ENCODE measurements at regions not wholly inside any gene's neighbourhood (a gene's known extent, or its start where the extent isn't known, plus 50 kb on each side); places are given as distances from the start of the nearest gene placed in this dataset.

GRCh38 chr2:123495241-123495640, 529.8 kb upstream of the CNTNAP5 start:
- H2BK120ac ChIP-seq (ENCODE audit: low read depth, low read length) = no peak overlapping the region
- H3K9me3 ChIP-seq (ENCODE audit: control insufficient read depth, low read length) = peaks cover 6% of the 10 kb centered on the region
- no peak overlapping the region for H2BK5ac ChIP-seq (ENCODE audit: low read depth, low read length, poor library complexity, severe bottlenecking)
- no peak overlapping the region for H3K14ac ChIP-seq (ENCODE audit: low read length in 2 of 2)
- no peak overlapping the region for H3K27ac ChIP-seq (ENCODE audit: low read length, poor library complexity, severe bottlenecking)
- H4K8ac ChIP-seq (ENCODE audit: low read length) = no peak overlapping the region
- no peak for DNase-seq
- no peaks in the 10 kb centered on the region for H3K36me3 ChIP-seq (ENCODE audit: control insufficient read depth in 1 of 2, insufficient read depth in 2 of 2, low read depth in 1 of 2, low read length in 2 of 2)
- H3K79me1 ChIP-seq (replicated peaks; ENCODE audit: low read length, poor library complexity, severe bottlenecking) = no peaks in the 10 kb centered on the region
- H2AK5ac ChIP-seq (ENCODE audit: low read length, severe bottlenecking) = no peak overlapping the region
- WGBS = 93% methylated on average over 3 of the region's 3 CpGs
- no peak overlapping the region for H2BK12ac ChIP-seq (ENCODE audit: low read length in 2 of 2)
- no peak overlapping the region for H3K4me3 ChIP-seq (ENCODE audit: insufficient read depth in 1 of 2, low read depth in 1 of 2, low read length in 2 of 2)
- no peak overlapping the region for H3K4ac ChIP-seq (ENCODE audit: low read depth in 1 of 2, low read length in 2 of 2)
- no peak overlapping the region for H3K18ac ChIP-seq (ENCODE audit: low read depth in 1 of 2, low read length in 2 of 2)
- H3K27me3 ChIP-seq (ENCODE audit: control insufficient read depth in 1 of 2, insufficient read depth in 1 of 2, low read length in 2 of 2) = no peaks in the 10 kb centered on the region
- no peak overlapping the region for H3K9ac ChIP-seq (ENCODE audit: low read length)
- no peak overlapping the region for H3K4me2 ChIP-seq (ENCODE audit: low read length, poor library complexity, severe bottlenecking)
- no peaks in the 10 kb centered on the region for H3K4me1 ChIP-seq (ENCODE audit: control insufficient read depth, insufficient read depth, low read depth, low read length)
- no peak overlapping the region for H3K23ac ChIP-seq (ENCODE audit: low read length in 2 of 2)
- H2BK15ac ChIP-seq (ENCODE audit: low read depth, poor library complexity, severe bottlenecking) = no peak overlapping the region
- H4K91ac ChIP-seq (ENCODE audit: low read length) = no peak overlapping the region
- no peak overlapping the region for H2AFZ ChIP-seq (ENCODE audit: low read depth, low read length)

GRCh38 chr2:123500346-123500745, 524.7 kb upstream of the CNTNAP5 start:
- Histone ChIP-seq H3K27ac (ENCODE audit: low read length, poor library complexity, severe bottlenecking) (no peak overlapping the region), H2AFZ (ENCODE audit: low read depth, low read length) (no peak overlapping the region), H3K23ac (ENCODE audit: low read length in 2 of 2) (no peak overlapping the region), H2BK15ac (ENCODE audit: low read depth, poor library complexity, severe bottlenecking) (no peak overlapping the region), H3K4me1 (ENCODE audit: control insufficient read depth, insufficient read depth, low read depth, low read length) (no peaks in the 10 kb centered on the region), H2BK12ac (ENCODE audit: low read length in 2 of 2) (no peak overlapping the region), H3K4me3 (ENCODE audit: insufficient read depth in 1 of 2, low read depth in 1 of 2, low read length in 2 of 2) (no peak overlapping the region), H3K79me1 (replicated peaks; ENCODE audit: low read length, poor library complexity, severe bottlenecking) (no peaks in the 10 kb centered on the region), H3K4me2 (ENCODE audit: low read length, poor library complexity, severe bottlenecking) (no peak overlapping the region), H3K14ac (ENCODE audit: low read length in 2 of 2) (no peak overlapping the region), H4K8ac (ENCODE audit: low read length) (no peak overlapping the region), H2AK5ac (ENCODE audit: low read length, severe bottlenecking) (no peak overlapping the region), H3K27me3 (ENCODE audit: control insufficient read depth in 1 of 2, insufficient read depth in 1 of 2, low read length in 2 of 2) (no peaks in the 10 kb centered on the region), H3K9me3 (ENCODE audit: control insufficient read depth, low read length) (no peaks in the 10 kb centered on the region), H4K91ac (ENCODE audit: low read length) (no peak overlapping the region), H3K18ac (ENCODE audit: low read depth in 1 of 2, low read length in 2 of 2) (no peak overlapping the region), H3K36me3 (ENCODE audit: control insufficient read depth in 1 of 2, insufficient read depth in 2 of 2, low read depth in 1 of 2, low read length in 2 of 2) (no peaks in the 10 kb centered on the region), H2BK5ac (ENCODE audit: low read depth, low read length, poor library complexity, severe bottlenecking) (no peak overlapping the region), H3K9ac (ENCODE audit: low read length) (no peak overlapping the region), H3K4ac (ENCODE audit: low read depth in 1 of 2, low read length in 2 of 2) (no peak overlapping the region), H2BK120ac (ENCODE audit: low read depth, low read length) (no peak overlapping the region)
- DNase-seq = peak; percentile 45
- 21% methylated on average over 1 of the region's 1 CpG for WGBS

- Histone ChIP-seq H2AFZ (ENCODE audit: low read depth, low read length) (no peak overlapping the region), H4K8ac (ENCODE audit: low read length) (no peak overlapping the region), H3K23ac (ENCODE audit: low read length in 2 of 2) (no peak overlapping the region), H3K9me3 (ENCODE audit: control insufficient read depth, low read length) (no peaks in the 10 kb centered on the region), H3K4me3 (ENCODE audit: insufficient read depth in 1 of 2, low read depth in 1 of 2, low read length in 2 of 2) (no peak overlapping the region), H3K18ac (ENCODE audit: low read depth in 1 of 2, low read length in 2 of 2) (no peak overlapping the region), H3K79me1 (replicated peaks; ENCODE audit: low read length, poor library complexity, severe bottlenecking) (no peaks in the 10 kb centered on the region), H2AK5ac (ENCODE audit: low read length, severe bottlenecking) (no peak overlapping the region), H3K4me2 (ENCODE audit: low read length, poor library complexity, severe bottlenecking) (no peak overlapping the region), H4K91ac (ENCODE audit: low read length) (no peak overlapping the region), H2BK120ac (ENCODE audit: low read depth, low read length) (no peak overlapping the region), H2BK12ac (ENCODE audit: low read length in 2 of 2) (no peak overlapping the region), H3K14ac (ENCODE audit: low read length in 2 of 2) (no peak overlapping the region), H3K27ac (ENCODE audit: low read length, poor library complexity, severe bottlenecking) (no peak overlapping the region), H3K27me3 (ENCODE audit: control insufficient read depth in 1 of 2, insufficient read depth in 1 of 2, low read length in 2 of 2) (no peaks in the 10 kb centered on the region), H3K9ac (ENCODE audit: low read length) (no peak overlapping the region), H3K4me1 (ENCODE audit: control insufficient read depth, insufficient read depth, low read depth, low read length) (no peaks in the 10 kb centered on the region), H2BK5ac (ENCODE audit: low read depth, low read length, poor library complexity, severe bottlenecking) (no peak overlapping the region), H3K4ac (ENCODE audit: low read depth in 1 of 2, low read length in 2 of 2) (no peak overlapping the region), H2BK15ac (ENCODE audit: low read depth, poor library complexity, severe bottlenecking) (no peak overlapping the region), H3K36me3 (ENCODE audit: control insufficient read depth in 1 of 2, insufficient read depth in 2 of 2, low read depth in 1 of 2, low read length in 2 of 2) (no peaks in the 10 kb centered on the region)
- 86% methylated on average over 1 of the region's 2 CpGs for WGBS
- peak; percentile 12 for DNase-seq
These were observed 524.1 kb upstream of the CNTNAP5 start for GRCh38 chr2:123500988-123501387.

GRCh38 chr2:123502931-123503330, 522.2 kb upstream of the CNTNAP5 start:
- Histone ChIP-seq H3K4me1 (ENCODE audit: control insufficient read depth, insufficient read depth, low read depth, low read length) (no peaks in the 10 kb centered on the region), H3K4me3 (ENCODE audit: insufficient read depth in 1 of 2, low read depth in 1 of 2, low read length in 2 of 2) (no peak overlapping the region), H3K27ac (ENCODE audit: low read length, poor library complexity, severe bottlenecking) (no peak overlapping the region), H3K9me3 (ENCODE audit: control insufficient read depth, low read length) (no peaks in the 10 kb centered on the region), H3K79me1 (replicated peaks; ENCODE audit: low read length, poor library complexity, severe bottlenecking) (no peaks in the 10 kb centered on the region), H3K4ac (ENCODE audit: low read depth in 1 of 2, low read length in 2 of 2) (no peak overlapping the region), H2BK5ac (ENCODE audit: low read depth, low read length, poor library complexity, severe bottlenecking) (no peak overlapping the region), H2BK15ac (ENCODE audit: low read depth, poor library complexity, severe bottlenecking) (no peak overlapping the region), H3K18ac (ENCODE audit: low read depth in 1 of 2, low read length in 2 of 2) (no peak overlapping the region), H4K8ac (ENCODE audit: low read length) (no peak overlapping the region), H2AFZ (ENCODE audit: low read depth, low read length) (no peak overlapping the region), H3K9ac (ENCODE audit: low read length) (peak overlapping the region; percentile 65), H2AK5ac (ENCODE audit: low read length, severe bottlenecking) (no peak overlapping the region), H3K4me2 (ENCODE audit: low read length, poor library complexity, severe bottlenecking) (no peak overlapping the region), H2BK12ac (ENCODE audit: low read length in 2 of 2) (no peak overlapping the region), H2BK120ac (ENCODE audit: low read depth, low read length) (no peak overlapping the region), H3K14ac (ENCODE audit: low read length in 2 of 2) (no peak overlapping the region), H4K91ac (ENCODE audit: low read length) (no peak overlapping the region), H3K27me3 (ENCODE audit: control insufficient read depth in 1 of 2, insufficient read depth in 1 of 2, low read length in 2 of 2) (no peaks in the 10 kb centered on the region), H3K23ac (ENCODE audit: low read length in 2 of 2) (no peak overlapping the region), H3K36me3 (ENCODE audit: control insufficient read depth in 1 of 2, insufficient read depth in 2 of 2, low read depth in 1 of 2, low read length in 2 of 2) (no peaks in the 10 kb centered on the region)
- 68% methylated on average over 3 of the region's 4 CpGs for WGBS
- DNase-seq = peak; percentile 70
